K562 (cell line): ENCODE measurements at regions not wholly inside any gene's neighbourhood (a gene's known extent, or its start where the extent isn't known, plus 50 kb on each side); places are given as distances from the start of the nearest gene placed in this dataset.

Source experiments
- ATAC-seq: fragments of 200-7000 bp; cut with Tn5 transposase; 3 replicates; pipeline ENCODE4 v1.9.1; 2020; ENCODE audit warnings: moderate library complexity
- BruUV-seq: library from RNA; stranded (reverse); fragments of 400-500 nt; replicated peaks from 2 replicates; lab custom pipeline; 2021; lab: Mats Ljungman, UMichigan
- CTCF ChIA-PET: fragments of 300-600 bp; formaldehyde crosslinking; extraction: SDS; loops from one replicate; lab custom pipeline; 2021; ENCODE audit warnings: low intra/inter-chr PET ratio; lab: Yijun Ruan, JAX
- POLR2A ChIA-PET: fragments of 300-600, 350-650 bp; sonication (Branson Sonifier 250); formaldehyde crosslinking; extraction: SDS; loops from one replicate; lab custom pipeline; 2021; ENCODE audit warnings: antibody characterized with exemption, inconsistent platforms; lab: Yijun Ruan, JAX
- DNase-seq, 4 experiments: peaks; one replicate each; pipeline versions ENCODE4 v3.0.0 to v3.0.0-alpha.2; 2011 to 2018; ENCODE audit warnings: low spot score in 3 of 4, mixed read lengths in 3 of 4; ENCODE audit errors: extremely low read depth in 1 of 4
- FAIRE-seq: peaks from 2 replicates; lab custom pipeline; 2011; peaks lifted over from hg19 to GRCh38; lab: Jason Lieb, UNC
- H2AFZ ChIP-seq: 2 replicates; pipeline ENCODE4 v1.6.0; 2011; ENCODE audit warnings: low read depth, low read length, control low read depth, inconsistent platforms
- H3K27ac ChIP-seq: fragments of 200-600 bp; 3 replicates; pipeline ENCODE4 v1.8.0; 2011; ENCODE audit warnings: low read depth, mild to moderate bottlenecking, control low read depth, inconsistent platforms, low read length, moderate library complexity, mixed read lengths; ENCODE audit errors: extremely low read depth
- H3K27me3 ChIP-seq, 2 experiments: fragments of 300-600 bp in 1 of 2; 2 replicates in 1 of 2; 3 replicates in 1 of 2; pipeline versions ENCODE4 v1.6.0 to v1.8.0; 2011; ENCODE audit warnings: inconsistent platforms in 2 of 2, low read length in 2 of 2, mild to moderate bottlenecking in 1 of 2, mixed read lengths in 1 of 2, moderate library complexity in 1 of 2; ENCODE audit not compliant: control insufficient read depth in 2 of 2, insufficient read depth in 2 of 2
- H3K36me3 ChIP-seq: fragments of 300-600 bp; 3 replicates; pipeline ENCODE4 v1.8.0; 2011; ENCODE audit warnings: mild to moderate bottlenecking, low read length, inconsistent platforms; ENCODE audit not compliant: control insufficient read depth, insufficient read depth
- H3K4me1 ChIP-seq, 2 experiments: fragments of 200-600 bp in 1 of 2; replicated peaks in 1 of 2; 2 replicates in 1 of 2; 3 replicates in 1 of 2; pipeline versions ENCODE4 v1.5.1 to v1.8.0; 2011; ENCODE audit warnings: inconsistent platforms in 2 of 2, low read length in 2 of 2, mild to moderate bottlenecking in 1 of 2, mixed read lengths in 1 of 2, moderate library complexity in 1 of 2; ENCODE audit not compliant: control insufficient read depth in 2 of 2, insufficient read depth in 2 of 2
- H3K4me2 ChIP-seq: 2 replicates; pipeline ENCODE4 v1.6.1; 2011; ENCODE audit warnings: low read length, control low read depth, inconsistent platforms, mixed read lengths; ENCODE audit not compliant: insufficient read depth
- H3K4me3 ChIP-seq: fragments of 200-600 bp; sonication (generic), shearing (Covaris generic); 2 replicates; pipeline ENCODE4 v1.5.1; 2016; ENCODE audit warnings: control low read depth, inconsistent platforms
- H3K79me2 ChIP-seq: fragments of 200-600 bp; 3 replicates; pipeline ENCODE4 v1.8.0; 2011; ENCODE audit warnings: low read length, inconsistent platforms; ENCODE audit not compliant: control insufficient read depth, insufficient read depth
- H3K9ac ChIP-seq, 2 experiments: 2 replicates each; pipeline versions ENCODE4 v1.6.0 to v1.6.1; 2011; ENCODE audit warnings: low read depth in 2 of 2, low read length in 2 of 2, control low read depth in 1 of 2, inconsistent platforms in 1 of 2, mild to moderate bottlenecking in 1 of 2, mixed read lengths in 1 of 2; ENCODE audit not compliant: insufficient read depth in 1 of 2
- H3K9me1 ChIP-seq: one replicate; pipeline ENCODE4 v1.6.0; 2011; ENCODE audit warnings: inconsistent platforms, mild to moderate bottlenecking, low read length, moderate library complexity; ENCODE audit not compliant: control insufficient read depth, insufficient read depth
- H3K9me3 ChIP-seq: replicated peaks from 2 replicates; pipeline ENCODE4 v1.5.1; 2011; ENCODE audit warnings: low read depth, low read length, inconsistent platforms; ENCODE audit not compliant: control insufficient read depth, insufficient read depth
- H4K20me1 ChIP-seq: replicated peaks from 2 replicates; pipeline ENCODE4 v1.6.1; 2011; ENCODE audit warnings: low read length, inconsistent platforms, mixed read lengths; ENCODE audit not compliant: control insufficient read depth, insufficient read depth
- CAMTA2 ChIP-seq: fragments of 250-450 bp; sonication (Bioruptor Pico); conservative IDR thresholded peaks from 2 replicates; pipeline ENCODE4 v1.5.1; 2022
- CHD1 ChIP-seq: fragments of 200-600 bp; sonication (generic); IDR thresholded peaks from one replicate; pipeline ENCODE4 v1.6.1; 2012; ENCODE audit warnings: mild to moderate bottlenecking, moderate library complexity, low read length, inconsistent platforms
- GABPB2 ChIP-seq: fragments of 250-450 bp; sonication (Bioruptor Pico); conservative IDR thresholded peaks from 2 replicates; pipeline ENCODE4 v1.5.1; 2021; ENCODE audit warnings: mild to moderate bottlenecking
- IRF2 ChIP-seq: sonication (generic); formaldehyde crosslinking; IDR thresholded peaks from 2 replicates; pipeline ENCODE4 v1.8.1; 2022; ENCODE audit warnings: mild to moderate bottlenecking, missing genetic modification reagents
- MIER1 ChIP-seq: fragments of 450-650 bp; IDR thresholded peaks from 2 replicates; pipeline ENCODE4 v1.6.1; 2016; ENCODE audit warnings: antibody characterized with exemption, mild to moderate bottlenecking, low read depth
- NR2C1 ChIP-seq, 2 experiments: fragments of 450-650 bp; IDR thresholded peaks; 2 replicates each; pipeline ENCODE4 v1.6.1; 2017; ENCODE audit warnings: mild to moderate bottlenecking in 2 of 2, antibody characterized with exemption in 1 of 2, inconsistent platforms in 1 of 2, missing compliant biosample characterization in 1 of 2, missing genetic modification characterization in 1 of 2
- POU5F1 ChIP-seq: fragments of 150-350 bp; IDR thresholded peaks from 2 replicates; pipeline ENCODE4 v1.6.1; 2014; ENCODE audit warnings: borderline replicate concordance, low read length, low read depth, mild to moderate bottlenecking; ENCODE audit not compliant: partially characterized antibody
- RHOXF2B ChIP-seq: fragments of 250-450 bp; sonication (Bioruptor Pico); conservative IDR thresholded peaks from 2 replicates; pipeline ENCODE4 v1.5.1; 2021
- STAT5B ChIP-seq: fragments of 250-450 bp; sonication (Bioruptor Pico); IDR thresholded peaks from 2 replicates; pipeline ENCODE4 v1.8.0; 2021; ENCODE audit warnings: mild to moderate bottlenecking, inconsistent platforms
- ZBTB40 ChIP-seq, 2 experiments: fragments of 450-650 bp in 1 of 2; sonication (generic) in 1 of 2; formaldehyde crosslinking in 1 of 2; IDR thresholded peaks; 2 replicates each; pipeline versions ENCODE4 v1.7.1 to v1.9.0; 2016 to 2022; ENCODE audit warnings: inconsistent platforms in 1 of 2, mild to moderate bottlenecking in 1 of 2, missing genetic modification reagents in 1 of 2
- ZNF398 ChIP-seq: fragments of 250-450 bp; sonication (Bioruptor Pico); IDR thresholded peaks from 2 replicates; pipeline ENCODE4 v1.8.0; 2021; ENCODE audit warnings: moderate library complexity, mild to moderate bottlenecking, inconsistent platforms
- WGBS: fragments of 100-300 bp; shearing (Covaris generic); methylation state at CpG from one replicate; pipeline ENCODE4 v1.1.6; 2016; ENCODE audit warnings: low coverage, mixed read lengths; ENCODE audit not compliant: insufficient coverage; ENCODE audit errors: missing lambda C conversion rate; 5-methylcytosine and 5-hydroxymethylcytosine counted together
- in situ Hi-C: fragments of 300-500 bp; cut with MboI; formaldehyde crosslinking; loops from 4 replicates; pipeline ENCODE4 v1.15.0; 2018; ENCODE audit warnings: inconsistent platforms, mixed read lengths
- intact Hi-C: fragments of 100-400 bp; cut with micrococcal nuclease; formaldehyde crosslinking; loops from 2 replicates; pipeline ENCODE4 v1.14.2; 2022

GRCh38 chr14:58774531-58774930 is 136.8 kb downstream of the DACT1 start:
- CTCF ChIA-PET: no interaction called here
- no peak overlapping the region for H3K4me3 ChIP-seq
- TF ChIP-seq STAT5B (CRISPR knock-in tag): no peak
- TF ChIP-seq RHOXF2B (CRISPR knock-in tag): no peak
- TF ChIP-seq ZNF398: no peak
- no peak for TF ChIP-seq MIER1
- TF ChIP-seq CAMTA2 (CRISPR knock-in tag): no peak
- TF ChIP-seq ZBTB40 (IDR thresholded peaks at IDR 0.05): no peak
- TF ChIP-seq ZBTB40 (CRISPR knock-in tag; IDR thresholded peaks at IDR 0.05): no peak
- no peak for TF ChIP-seq NR2C1 (IDR thresholded peaks at IDR 0.05)
- no peak for TF ChIP-seq NR2C1 (tag; IDR thresholded peaks at IDR 0.05)
- no peak for TF ChIP-seq IRF2 (CRISPR knock-in tag)
- TF ChIP-seq POU5F1: no peak
- no peak for TF ChIP-seq CHD1
- TF ChIP-seq GABPB2 (CRISPR knock-in tag): no peak

More at GRCh38 chr14:58774531-58774930, 136.8 kb downstream of the DACT1 start:
- Histone ChIP-seq H3K9ac (no peak overlapping the region), H3K27me3 (no peaks in the 10 kb centered on the region; a peak in 1 of 5 replicates), H4K20me1 (no peaks in the 10 kb centered on the region), H3K9me3 (no peaks in the 10 kb centered on the region), H3K9me1 (no peaks in the 10 kb centered on the region), H3K4me2 (no peak overlapping the region), H3K79me2 (no peaks in the 10 kb centered on the region), H3K4me1 (no peaks in the 10 kb centered on the region), H3K36me3 (no peaks in the 10 kb centered on the region), H2AFZ (no peak overlapping the region), H3K27ac (no peak overlapping the region)
- ATAC-seq (no peak), DNase-seq (no peak), FAIRE-seq (no peak)
- intact Hi-C loops (no loop called here), in situ Hi-C loops (no loop called here)
- no TSS peak for BruUV-seq
- POLR2A ChIA-PET: no interaction called here
- WGBS: 0% methylated on average over 1 of the region's 1 CpG
